Uterus (tissue), 3 donors: ENCODE measurements at regions not wholly inside any gene's neighbourhood (a gene's known extent, or its start where the extent isn't known, plus 50 kb on each side); places are given as distances from the start of the nearest gene placed in this dataset.

Source experiments
- DNase-seq, 2 donors: peaks; one replicate each; pipeline ENCODE4 v3.0.0-alpha.2; 2019 to 2020
- H3K27ac ChIP-seq, 2 donors: fragments of 200-600 bp; sonication (generic); 1 replicate in 1 of 2; 2 replicates in 1 of 2; pipeline ENCODE4 v1.5.1; 2016 to 2018
- H3K27me3 ChIP-seq, 2 donors: fragments of 200-600 bp; sonication (generic); one replicate each; pipeline ENCODE4 v1.5.1; 2018 to 2019; ENCODE audit warnings: control low read depth in 1 of 2
- H3K36me3 ChIP-seq, 2 donors: fragments of 200-600 bp; sonication (generic); one replicate each; pipeline ENCODE4 v1.5.1; 2019; ENCODE audit warnings: control low read depth in 1 of 2
- H3K4me1 ChIP-seq, 2 donors: fragments of 200-600 bp; sonication (generic); one replicate each; pipeline ENCODE4 v1.5.1; 2018 to 2019; ENCODE audit warnings: control low read depth in 1 of 2
- H3K4me3 ChIP-seq, 2 donors: fragments of 200-600 bp; sonication (generic); 1 replicate in 1 of 2; 2 replicates in 1 of 2; pipeline ENCODE4 v1.5.1; 2018 to 2019; ENCODE audit warnings: mild to moderate bottlenecking in 1 of 2
- H3K9me3 ChIP-seq, 2 donors: fragments of 200-600 bp; sonication (generic); one replicate each; pipeline ENCODE4 v1.5.1; 2019; ENCODE audit warnings: control low read depth in 1 of 2
- CTCF ChIP-seq, 4 experiments: fragments of 200-600 bp in 2 of 4; fragments of 450-650 bp in 2 of 4; sonication (generic) in 2 of 4; IDR thresholded peaks; one replicate each; pipeline ENCODE4 v1.5.1; 2016 to 2019; ENCODE audit warnings: antibody characterized with exemption in 4 of 4, mild to moderate bottlenecking in 2 of 4, moderate library complexity in 1 of 4
- POLR2A ChIP-seq, 2 donors: fragments of 450-650 bp; IDR thresholded peaks; one replicate each; pipeline ENCODE4 v1.6.1; 2016; ENCODE audit warnings: antibody characterized with exemption in 2 of 2, mild to moderate bottlenecking in 1 of 2, moderate library complexity in 1 of 2
- intact Hi-C: fragments of 100-400 bp; cut with DNase I; formaldehyde crosslinking; loops from one replicate; pipeline ENCODE4 v1.15.1; 2023; ENCODE audit warnings: low total_unique reads
- donor health status: DM: yes; HTN: yes; CAD: no.

GRCh38 chr1:55329808-55330432 lies 114.8 kb upstream of the USP24 start:
- no peaks in the 10 kb centered on the region for H3K4me1 ChIP-seq
- TF ChIP-seq POLR2A (IDR thresholded peaks at IDR 0.05): no peak
- TF ChIP-seq CTCF (IDR thresholded peaks at IDR 0.05): no peak
- H3K36me3 ChIP-seq: no peaks in the 10 kb centered on the region
- H3K9me3 ChIP-seq: no peaks in the 10 kb centered on the region
- H3K4me3 ChIP-seq: no peak overlapping the region
- no peaks in the 10 kb centered on the region for H3K27me3 ChIP-seq
- H3K27ac ChIP-seq: no peak overlapping the region
- no peak for DNase-seq
- intact Hi-C loops: no loop called here

DNA sequence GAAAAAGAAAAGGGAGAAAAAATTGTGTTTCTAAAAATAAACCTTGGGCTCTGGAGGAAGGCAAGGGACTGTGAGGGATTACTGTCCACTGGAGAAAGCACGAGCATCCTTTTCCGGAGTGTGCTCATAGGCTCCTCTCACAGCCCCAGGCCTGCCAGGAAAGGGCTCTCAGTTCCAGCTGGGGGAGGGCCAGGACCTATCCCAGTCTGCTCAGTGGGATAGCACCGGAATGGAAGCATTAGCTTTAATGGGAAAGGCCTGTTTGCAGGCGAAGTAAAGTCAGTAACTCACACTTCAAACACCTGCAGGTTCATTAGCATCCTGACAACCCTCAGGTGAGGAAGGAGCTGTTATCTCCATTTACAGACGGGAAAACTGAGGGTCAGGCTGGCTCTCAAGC lies 113.9 kb upstream of the USP24 start:
- DNase-seq: peak in 1 of 2 donors; percentile 37
- H3K36me3 ChIP-seq: no peaks in the 10 kb centered on the region
- no peaks in the 10 kb centered on the region for H3K4me1 ChIP-seq
- no peak overlapping the region for H3K27ac ChIP-seq
- no peaks in the 10 kb centered on the region for H3K27me3 ChIP-seq
- intact Hi-C loops: no loop called here
- TF ChIP-seq POLR2A (IDR thresholded peaks at IDR 0.05): no peak
- no peak for TF ChIP-seq CTCF (IDR thresholded peaks at IDR 0.05)
- no peak overlapping the region for H3K4me3 ChIP-seq
- no peaks in the 10 kb centered on the region for H3K9me3 ChIP-seq

- intact Hi-C loops: no loop called here
- DNase-seq: no peak
- H3K36me3 ChIP-seq: no peaks in the 10 kb centered on the region
- no peak for TF ChIP-seq CTCF (IDR thresholded peaks at IDR 0.05)
- H3K27ac ChIP-seq: no peak overlapping the region
- no peaks in the 10 kb centered on the region for H3K27me3 ChIP-seq
- no peaks in the 10 kb centered on the region for H3K9me3 ChIP-seq
- no peak overlapping the region for H3K4me3 ChIP-seq
- no peaks in the 10 kb centered on the region for H3K4me1 ChIP-seq
Measured at GRCh38 chr1:55326496-55327243, 111.5 kb upstream of the USP24 start.

DNA sequence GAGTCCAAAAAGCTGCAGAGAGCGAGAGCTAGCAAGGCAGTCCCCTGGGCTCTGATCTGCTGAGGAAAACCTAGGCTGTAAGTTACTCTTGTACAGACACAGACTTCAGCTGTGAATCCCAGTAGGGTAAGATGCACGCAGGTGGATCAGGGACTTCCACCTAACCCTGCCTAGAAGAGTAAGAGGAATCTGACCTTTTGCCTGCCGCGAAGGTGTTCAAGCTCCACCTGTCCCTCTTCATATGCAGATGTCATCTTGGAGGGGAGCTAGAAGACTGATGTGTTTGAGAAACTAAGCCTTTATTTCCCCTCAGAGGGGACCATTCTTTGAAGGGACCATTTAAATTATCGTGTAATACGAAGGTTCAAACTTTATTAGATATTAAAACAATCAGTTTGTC lies 108.6 kb upstream of the USP24 start:
- intact Hi-C loops: no loop called here
- no peaks in the 10 kb centered on the region for H3K9me3 ChIP-seq
- no peak for TF ChIP-seq CTCF (IDR thresholded peaks at IDR 0.05)
- no peak for TF ChIP-seq POLR2A (IDR thresholded peaks at IDR 0.05)
- no peak for DNase-seq
- no peaks in the 10 kb centered on the region for H3K27me3 ChIP-seq
- H3K4me1 ChIP-seq: no peaks in the 10 kb centered on the region
- H3K4me3 ChIP-seq: no peak overlapping the region
- H3K36me3 ChIP-seq: no peaks in the 10 kb centered on the region
- no peak overlapping the region for H3K27ac ChIP-seq

DNA sequence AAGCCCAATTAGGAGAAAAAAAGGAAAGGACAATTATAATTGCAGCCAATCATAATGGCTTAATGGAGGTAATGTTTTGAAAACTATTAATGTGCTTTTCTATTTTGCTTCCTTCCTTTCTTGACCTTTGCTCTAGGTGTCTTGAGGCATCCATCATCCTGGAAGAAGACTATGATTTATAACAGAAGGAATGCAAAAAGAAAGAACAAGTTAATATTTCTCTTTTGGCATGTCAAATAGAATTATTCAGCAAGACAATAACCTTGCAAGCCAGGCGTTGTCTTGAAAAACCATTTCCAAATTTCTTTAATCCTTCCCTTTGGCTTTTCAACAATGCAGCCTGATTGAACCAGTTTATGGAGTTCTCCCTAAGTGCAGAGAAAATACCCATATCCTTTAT lies 107.7 kb upstream of the USP24 start:
- H3K27me3 ChIP-seq: no peaks in the 10 kb centered on the region
- no peak overlapping the region for H3K4me3 ChIP-seq
- no peaks in the 10 kb centered on the region for H3K4me1 ChIP-seq
- no peaks in the 10 kb centered on the region for H3K36me3 ChIP-seq
- H3K27ac ChIP-seq: no peak overlapping the region
- TF ChIP-seq POLR2A (IDR thresholded peaks at IDR 0.05) (no peak), CTCF (IDR thresholded peaks at IDR 0.05) (no peak)
- no peak for DNase-seq
- no peaks in the 10 kb centered on the region for H3K9me3 ChIP-seq
- intact Hi-C loops: no loop called here
